HG03558 (cell line): ENCODE measurements at regions not wholly inside any gene's neighbourhood (a gene's known extent, or its start where the extent isn't known, plus 50 kb on each side); places are given as distances from the start of the nearest gene placed in this dataset.

Experiments used
- ATAC-seq: cut with Tn5 transposase; IDR thresholded peaks from one replicate; pipeline ENCODE4 v1.9.1; 2021; ENCODE audit warnings: moderate number of reproducible peaks; ENCODE audit not compliant: unreplicated experiment; ENCODE audit errors: extremely low read depth

GRCh38 chr11:8740129-8740528 is 57.5 kb downstream of the RPL27A start:
- ATAC-seq = no peak

DNA sequence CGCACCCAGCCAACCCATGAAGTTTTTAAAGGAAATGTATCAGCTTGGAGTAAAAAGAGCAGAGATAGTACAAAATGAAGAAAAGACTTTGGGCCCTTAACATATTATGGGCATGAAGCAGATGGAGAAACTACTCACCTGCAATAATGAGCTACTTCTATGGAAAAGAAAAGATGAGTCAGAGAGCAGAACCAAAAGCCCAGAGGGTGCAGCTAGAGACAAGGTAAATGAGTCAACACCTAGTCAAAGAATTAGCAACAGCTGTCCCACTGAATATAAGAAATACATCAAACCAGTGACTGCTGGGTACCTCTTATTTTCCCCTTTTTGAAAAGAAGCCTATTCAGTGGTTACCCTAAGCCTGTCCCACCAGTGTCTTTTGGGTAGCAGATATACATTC is 61.8 kb downstream of the RPL27A start:
- ATAC-seq = no peak

GRCh38 chr11:8745431-8746253 is 63.0 kb downstream of the RPL27A start:
- ATAC-seq = no peak

DNA sequence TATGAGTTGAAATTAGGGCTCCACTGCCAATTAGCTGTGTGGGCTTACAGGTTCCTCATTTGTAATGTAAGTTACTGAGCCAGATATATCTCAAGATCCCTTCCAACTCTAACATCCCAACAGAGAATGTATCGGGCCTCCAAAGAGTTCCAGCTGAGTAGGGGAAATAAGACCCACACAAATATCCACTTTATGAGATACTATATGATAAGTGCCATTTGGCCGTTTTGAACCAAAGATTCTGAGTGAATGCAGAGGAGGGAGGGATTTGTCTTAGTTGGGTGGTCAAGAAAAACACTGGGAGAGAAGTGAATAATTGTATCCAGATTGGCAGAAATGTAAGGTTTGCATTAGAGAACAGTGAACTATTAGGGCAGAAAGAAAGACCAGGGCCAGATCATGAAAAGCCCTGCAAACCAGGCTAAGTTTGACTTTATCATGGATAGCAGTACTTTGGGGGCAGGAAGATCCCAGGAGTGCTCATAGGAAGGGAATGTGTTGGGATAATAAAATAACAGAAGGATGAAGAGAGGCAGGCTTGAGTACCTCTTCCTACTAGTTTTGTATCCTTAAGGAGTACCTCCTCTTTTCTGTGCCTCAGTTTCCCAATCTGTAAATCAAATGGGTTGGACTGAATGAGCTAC is 63.9 kb downstream of the RPL27A start:
- ATAC-seq = no peak

DNA sequence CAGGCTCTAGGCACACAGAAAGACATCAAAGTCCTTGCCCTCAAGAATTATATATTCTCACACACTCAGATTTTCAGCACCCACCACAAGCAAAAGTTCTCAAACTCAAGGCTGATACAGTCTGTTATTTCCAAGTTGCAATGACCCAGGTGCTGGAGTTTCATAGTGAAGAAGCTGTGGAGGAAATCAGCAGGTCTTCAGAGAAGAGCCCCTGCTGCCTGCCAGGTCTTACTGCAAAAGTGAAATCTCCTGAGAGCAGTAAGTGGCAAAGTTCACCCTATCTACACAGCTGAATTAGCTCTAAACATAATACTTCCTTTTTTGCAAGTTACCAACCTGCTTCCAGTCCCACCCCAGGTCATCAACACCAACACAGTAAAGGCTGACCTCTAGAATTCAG is 64.6 kb downstream of the RPL27A start:
- no peak for ATAC-seq

DNA sequence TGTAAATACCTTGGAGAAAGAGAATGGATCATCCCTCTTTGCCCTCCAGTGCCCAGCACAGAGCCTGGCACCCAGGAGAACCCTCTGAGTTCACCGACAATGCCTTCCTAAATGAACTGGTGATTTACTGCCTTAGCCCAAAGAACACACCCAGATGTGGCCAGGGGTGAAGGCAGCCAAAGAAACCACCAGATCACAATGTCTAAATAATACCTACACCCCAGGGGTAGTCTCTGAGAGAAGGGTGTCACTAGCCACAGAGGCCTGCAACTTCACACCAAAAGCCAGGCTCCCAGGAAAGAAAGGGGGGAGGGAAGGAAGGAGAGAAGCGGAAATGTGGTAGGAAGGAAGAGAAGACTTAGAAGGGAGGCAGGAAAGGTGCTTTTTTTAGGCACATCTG is 65.7 kb downstream of the RPL27A start:
- ATAC-seq = no peak

- ATAC-seq = no peak
These were observed 66.6 kb downstream of the RPL27A start for GRCh38 chr11:8749202-8749601.

DNA sequence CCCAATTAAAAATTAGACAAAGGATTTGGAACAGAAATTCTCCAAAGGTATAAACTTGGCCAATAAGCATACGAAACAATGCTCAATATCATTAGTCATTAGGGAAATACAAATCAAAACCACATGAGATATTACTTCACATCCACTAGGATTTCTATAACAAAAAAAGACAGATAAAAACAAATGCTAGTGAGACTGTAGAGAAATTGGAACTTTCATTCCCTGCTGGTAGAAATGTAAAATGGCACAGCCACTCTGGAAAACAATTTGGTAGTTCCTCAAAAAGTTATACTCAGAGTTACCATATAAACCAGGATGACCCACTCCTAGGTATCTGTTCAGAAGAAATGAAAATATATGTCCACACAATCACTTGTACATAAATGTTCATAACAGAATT is 71.6 kb downstream of the RPL27A start:
- ATAC-seq = no peak

DNA sequence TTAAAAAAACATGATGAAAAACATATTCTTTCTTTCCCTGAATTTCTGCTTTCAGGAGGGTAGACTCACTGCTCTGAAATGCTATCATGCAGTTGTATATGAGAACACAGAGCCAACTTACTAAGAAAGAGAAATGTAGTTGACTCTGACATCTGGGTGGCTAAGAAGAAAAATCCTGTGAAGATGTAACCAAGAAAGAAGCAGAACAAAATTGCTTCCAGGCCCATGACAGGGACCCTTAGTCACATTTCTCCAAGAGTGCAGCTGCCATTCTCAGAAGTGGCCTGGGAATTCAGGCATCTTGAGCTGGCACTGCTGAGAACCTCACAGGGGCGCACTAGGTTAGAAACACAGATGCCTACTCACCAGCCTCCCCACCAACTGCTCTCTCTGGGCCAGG is 73.6 kb downstream of the RPL27A start:
- ATAC-seq = no peak

GRCh38 chr11:8757047-8757446 is 74.5 kb downstream of the RPL27A start:
- no peak for ATAC-seq

DNA sequence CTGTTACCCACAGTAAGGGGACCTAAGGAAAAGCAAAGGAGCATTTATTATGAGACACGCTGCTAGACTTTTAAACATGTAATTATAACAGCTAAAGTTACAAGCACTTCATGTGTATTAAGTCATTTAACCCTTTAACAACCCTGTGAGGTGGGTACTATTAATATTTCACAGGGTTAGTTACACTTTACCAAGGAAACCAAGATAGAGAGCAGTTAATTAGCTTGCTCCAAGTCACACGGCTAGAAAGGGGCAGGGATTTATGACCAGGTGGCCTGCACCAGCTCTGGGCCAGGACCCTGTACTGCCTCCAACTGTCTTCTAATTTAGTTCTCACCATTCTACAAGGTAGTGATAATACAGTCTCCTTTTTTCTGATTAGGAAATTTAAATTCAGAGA is 74.9 kb downstream of the RPL27A start:
- ATAC-seq = no peak

DNA sequence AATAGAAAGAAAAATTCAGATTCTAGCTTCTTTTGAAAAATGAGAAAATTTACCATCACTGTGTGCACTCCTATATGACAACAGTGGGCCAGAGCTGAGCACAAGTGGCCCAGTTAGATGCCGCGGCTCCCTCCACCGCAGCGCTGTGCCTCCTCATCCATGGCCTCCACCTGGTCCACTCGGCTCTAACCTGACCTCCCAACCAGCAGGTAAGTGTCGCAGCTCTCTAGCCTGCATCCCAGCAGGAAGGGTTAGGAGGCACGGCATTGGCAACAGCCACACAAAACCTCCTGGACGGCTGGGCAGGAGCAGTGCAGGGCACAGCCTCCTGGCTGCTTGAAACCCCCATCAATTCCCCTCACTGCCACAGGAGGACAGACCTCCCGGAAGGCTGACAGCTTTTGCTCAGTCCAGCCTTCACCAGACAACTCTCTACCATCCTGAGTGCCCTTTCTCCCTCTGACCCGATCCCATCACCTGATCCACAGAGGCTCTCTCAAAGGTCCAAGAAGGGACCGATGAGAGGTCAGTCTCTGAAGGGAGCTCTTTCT is 76.1 kb downstream of the RPL27A start:
- no peak for ATAC-seq

DNA sequence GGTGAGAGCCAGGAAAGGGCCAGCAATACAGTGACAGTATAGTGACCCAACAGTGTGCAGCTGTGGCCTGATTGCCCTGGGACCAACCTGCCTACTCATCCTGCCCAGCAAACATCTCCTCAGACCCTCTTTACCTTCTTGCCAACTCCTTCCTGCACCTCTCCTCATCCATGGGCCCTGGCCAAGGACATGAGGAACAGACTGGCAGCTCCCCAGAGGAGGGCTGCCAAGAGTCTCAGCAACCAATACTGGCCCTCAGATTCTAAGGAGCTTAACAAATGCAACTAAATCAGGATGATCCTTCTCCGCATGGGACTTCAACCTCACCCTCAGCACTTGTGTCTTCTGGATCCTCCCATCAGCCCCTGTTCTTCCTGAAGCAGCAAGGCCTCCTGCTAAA is 77.0 kb downstream of the RPL27A start:
- ATAC-seq = no peak

- no peak for ATAC-seq
These were observed 78.3 kb downstream of the RPL27A start for GRCh38 chr11:8760896-8761295.

- no peak for ATAC-seq
These were observed 80.6 kb downstream of the RPL27A start for GRCh38 chr11:8763070-8763685.

DNA sequence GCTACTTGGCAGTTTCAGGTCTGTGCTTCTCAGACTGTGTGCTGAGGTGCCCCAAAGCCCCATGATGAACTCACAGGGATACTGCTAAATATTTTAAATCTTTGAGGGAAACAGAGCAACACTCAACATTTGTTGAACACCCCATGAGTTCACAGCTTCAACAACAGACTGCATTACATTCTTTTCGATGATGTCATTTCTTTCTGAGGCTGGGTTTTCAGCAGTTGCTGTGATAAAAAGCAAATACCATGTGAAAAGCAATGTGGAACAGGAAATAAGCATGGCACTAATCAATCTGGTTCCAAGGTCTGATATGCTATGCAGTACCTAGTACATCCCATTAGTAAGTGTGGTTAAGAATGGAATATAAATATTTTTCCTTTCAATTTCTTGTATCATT is 82.7 kb downstream of the RPL27A start:
- no peak for ATAC-seq

- no peak for ATAC-seq
These were observed 83.7 kb downstream of the RPL27A start for GRCh38 chr11:8766043-8766987.

- ATAC-seq = no peak
These were observed 84.4 kb downstream of the RPL27A start for GRCh38 chr11:8766988-8767374.

DNA sequence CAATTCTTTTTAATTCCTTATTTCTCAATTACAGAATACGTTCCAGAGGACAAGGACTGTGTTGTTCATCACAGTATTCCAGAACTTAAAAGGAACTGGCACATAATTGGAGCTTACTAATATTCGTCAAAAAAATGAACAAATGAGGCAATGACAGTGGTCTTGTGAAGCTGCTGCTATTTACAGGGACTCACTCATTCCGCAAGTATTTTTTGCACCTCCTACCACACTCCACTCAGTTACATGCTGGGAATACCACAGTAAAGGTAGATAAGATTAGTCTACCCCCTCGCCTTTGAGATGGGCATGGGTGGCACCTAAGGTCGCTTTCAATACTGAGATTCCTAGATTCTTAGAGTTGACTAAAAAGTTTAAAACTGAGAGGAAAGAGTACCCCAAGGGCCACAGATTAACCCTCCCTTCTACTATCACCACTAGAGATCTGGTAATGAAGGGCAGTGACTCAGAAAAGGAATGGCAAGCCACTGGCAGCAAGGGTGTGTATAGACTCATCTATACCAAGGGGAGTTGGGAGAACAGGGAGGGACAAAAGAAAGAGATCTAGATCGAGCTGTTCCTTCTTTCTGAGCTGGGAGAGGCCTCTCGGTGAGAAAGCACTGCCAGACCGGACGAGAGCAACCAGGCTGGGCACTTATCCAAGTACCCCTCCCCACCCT is 85.0 kb downstream of the RPL27A start:
- no peak for ATAC-seq
